SH-SY5Y (cell line): ENCODE measurements at regions not wholly inside any gene's neighbourhood (a gene's known extent, or its start where the extent isn't known, plus 50 kb on each side); places are given as distances from the start of the nearest gene placed in this dataset.

Source experiments
- GATA2 ChIP-seq: IDR thresholded peaks from 2 replicates; pipeline ENCODE4 v1.6.1; 2011; ENCODE audit warnings: mild to moderate bottlenecking, low read depth, low read length
- GATA3 ChIP-seq: IDR thresholded peaks from 2 replicates; pipeline ENCODE4 v1.6.1; 2011; ENCODE audit warnings: low read depth, mild to moderate bottlenecking, low read length, moderate library complexity

DNA sequence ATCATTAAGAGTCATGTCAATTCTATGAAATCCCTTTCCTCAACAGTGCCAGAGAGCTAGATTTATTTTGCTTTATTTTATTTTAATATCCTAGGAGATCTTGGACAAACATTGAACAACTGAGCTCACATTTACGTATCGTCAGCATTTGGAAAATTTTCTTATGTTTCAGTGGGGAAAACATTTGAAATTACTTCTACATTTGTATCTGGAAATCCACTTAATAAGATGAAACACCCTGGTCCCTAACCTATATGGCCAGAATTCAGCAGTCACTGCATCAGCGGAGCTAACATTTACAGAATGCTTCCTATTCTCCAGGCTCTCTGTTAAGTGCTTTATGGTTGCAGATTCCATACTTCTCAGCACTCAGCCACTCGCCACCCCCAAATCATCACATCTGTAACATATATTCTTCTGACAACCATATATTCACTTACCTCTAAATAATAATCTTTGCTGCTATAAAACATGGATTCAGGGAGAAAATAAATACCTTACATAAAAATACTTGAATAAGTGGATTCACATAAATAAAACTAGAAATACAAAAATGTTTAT, 773.9 kb downstream of the JRKL start:
- TF ChIP-seq GATA3, result no peak
- TF ChIP-seq GATA2, result no peak

GRCh38 chr11:97201743-97202612, 812.2 kb downstream of the JRKL start:
- TF ChIP-seq GATA3, result no peak
- no peak for TF ChIP-seq GATA2

- TF ChIP-seq GATA2 (no peak), GATA3 (no peak)
These were observed 812.9 kb downstream of the JRKL start for GRCh38 chr11:97202613-97203292.

DNA sequence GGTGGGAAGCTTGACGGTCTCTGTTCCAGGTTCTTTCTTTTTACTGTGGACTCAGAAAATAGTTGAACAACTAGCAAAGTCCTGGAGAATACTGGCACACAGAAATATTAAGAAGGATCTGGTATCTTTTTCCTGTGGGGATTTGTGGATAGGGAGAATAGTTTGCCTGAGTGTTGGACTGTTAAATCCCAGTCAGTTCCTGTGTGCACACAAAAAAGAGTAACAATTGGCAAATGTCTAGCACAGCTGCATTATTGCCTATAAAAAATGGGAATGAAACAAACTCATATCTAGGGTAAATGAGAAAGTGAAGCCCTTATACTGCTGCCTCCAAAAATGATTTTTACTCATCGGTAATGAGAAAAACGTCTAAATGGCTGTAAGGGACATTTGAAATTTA, 828.2 kb downstream of the JRKL start:
- no peak for TF ChIP-seq GATA3

DNA sequence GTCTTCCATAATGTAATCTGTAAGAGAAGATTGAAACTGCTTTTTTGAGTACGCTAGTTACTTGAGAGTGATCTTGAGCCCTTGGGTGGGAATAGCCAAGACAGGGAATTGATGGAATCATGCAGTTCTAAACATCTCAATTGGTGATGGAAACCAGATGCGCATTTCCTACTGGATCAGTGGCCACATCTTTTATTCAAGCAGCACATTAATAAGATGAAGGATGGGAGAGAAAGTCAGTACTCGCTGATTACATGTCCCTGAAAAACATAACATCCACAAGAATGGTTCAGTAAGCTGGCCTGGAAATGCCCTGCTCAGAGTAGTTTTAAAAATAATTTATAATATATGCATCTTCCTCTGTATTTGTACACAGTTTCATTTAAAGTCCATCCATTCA, 833.8 kb downstream of the JRKL start:
- TF ChIP-seq GATA2, result 0 out of 2 replicates have a peak, but pooled peaks have one; percentile 5
- no peak for TF ChIP-seq GATA3

DNA sequence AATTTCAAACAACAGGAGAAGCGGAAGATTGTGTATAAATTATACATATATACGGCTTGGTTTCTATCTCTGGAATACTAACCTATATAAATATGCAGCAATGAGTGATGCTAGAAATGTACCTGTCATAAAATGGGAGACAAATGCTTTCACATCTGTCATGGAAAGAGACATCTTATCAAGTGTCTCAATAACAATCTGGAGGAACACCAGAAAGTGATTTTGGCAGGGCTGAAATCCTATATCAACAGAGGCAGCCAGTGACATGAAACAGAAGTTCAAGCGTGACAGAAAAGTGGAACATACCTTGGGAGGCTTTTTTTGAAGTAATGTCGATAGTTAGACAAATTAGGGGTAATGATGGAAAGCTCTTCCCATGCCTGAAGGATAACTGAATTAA, 834.6 kb downstream of the JRKL start:
- TF ChIP-seq GATA2 (peak; percentile 60; the same call in 1 of the 2 replicates), GATA3 (peak; percentile 75)

- TF ChIP-seq GATA2 (peak; percentile 95), GATA3 (peak; percentile 92)
These were observed 836.0 kb downstream of the JRKL start for GRCh38 chr11:97225794-97226193.

DNA sequence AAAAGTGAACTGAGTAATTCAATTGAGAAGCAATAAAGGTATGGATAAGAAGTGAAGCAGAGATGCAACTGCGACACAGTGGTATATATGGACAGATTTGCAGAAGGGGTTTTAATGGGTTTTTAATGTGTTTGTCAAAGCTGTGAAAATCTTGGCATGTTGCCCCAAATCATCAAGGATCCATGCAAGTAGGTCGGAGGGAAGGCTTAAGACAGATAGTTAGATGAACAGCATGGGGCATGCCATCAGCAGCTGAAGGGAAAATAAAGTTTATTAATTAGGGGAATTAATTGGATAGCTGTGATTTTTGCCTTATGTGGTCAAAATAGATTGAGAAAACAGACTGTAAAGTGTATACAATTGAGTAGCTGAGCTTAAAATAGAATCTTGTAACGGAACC, 840.1 kb downstream of the JRKL start:
- TF ChIP-seq GATA3 (no peak), GATA2 (no peak)

GRCh38 chr11:97231231-97231630, 841.4 kb downstream of the JRKL start:
- no peak for TF ChIP-seq GATA2
- TF ChIP-seq GATA3, result no peak

- TF ChIP-seq GATA3, result no peak
- TF ChIP-seq GATA2, result no peak
These were observed 844.2 kb downstream of the JRKL start for GRCh38 chr11:97234016-97234415.

- TF ChIP-seq GATA3 (no peak), GATA2 (no peak)
These were observed 847.3 kb downstream of the JRKL start for GRCh38 chr11:97237151-97237550.

DNA sequence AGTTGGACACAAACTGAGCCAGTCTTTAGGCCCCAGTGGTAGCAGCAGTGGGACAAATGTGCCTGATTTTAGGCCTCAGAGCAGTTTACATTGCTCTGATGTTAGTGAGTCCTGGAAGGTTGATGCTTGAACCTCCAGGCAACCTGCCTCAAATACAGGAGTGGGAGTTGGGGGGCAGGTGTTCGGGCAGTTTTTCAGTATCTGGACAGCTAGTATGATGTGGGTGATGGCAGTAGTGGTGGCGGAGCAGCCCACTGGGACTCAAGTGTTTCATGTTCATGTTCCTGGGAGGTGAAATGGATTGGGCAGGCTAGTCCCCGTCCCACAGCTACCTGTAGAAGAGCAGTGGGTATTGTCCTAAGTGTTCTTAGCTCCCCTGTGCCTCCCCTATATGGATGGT, 857.8 kb downstream of the JRKL start:
- no peak for TF ChIP-seq GATA3
- TF ChIP-seq GATA2, result no peak

DNA sequence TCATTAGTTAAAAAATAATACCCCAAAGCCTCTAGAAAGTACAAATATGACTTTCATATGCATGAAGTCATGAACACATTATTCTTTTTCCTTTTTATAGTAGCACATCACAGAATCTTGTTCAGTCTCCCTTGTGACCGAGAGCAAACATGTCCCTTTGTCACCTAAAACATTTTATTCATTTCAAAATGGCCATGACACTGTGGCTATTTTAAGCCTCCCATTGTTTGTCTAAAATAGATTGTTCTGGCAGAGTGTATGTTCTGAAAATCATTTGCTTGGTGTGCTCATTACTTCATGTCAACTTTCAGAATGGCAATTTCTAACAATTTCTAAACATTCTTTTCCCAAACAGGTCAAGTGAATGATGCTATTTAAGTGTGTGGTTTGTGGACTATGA, 865.0 kb downstream of the JRKL start:
- TF ChIP-seq GATA3 (no peak), GATA2 (no peak)

- no peak for TF ChIP-seq GATA2
- TF ChIP-seq GATA3, result no peak
These were observed 869.6 kb downstream of the JRKL start for GRCh38 chr11:97259434-97259833.

DNA sequence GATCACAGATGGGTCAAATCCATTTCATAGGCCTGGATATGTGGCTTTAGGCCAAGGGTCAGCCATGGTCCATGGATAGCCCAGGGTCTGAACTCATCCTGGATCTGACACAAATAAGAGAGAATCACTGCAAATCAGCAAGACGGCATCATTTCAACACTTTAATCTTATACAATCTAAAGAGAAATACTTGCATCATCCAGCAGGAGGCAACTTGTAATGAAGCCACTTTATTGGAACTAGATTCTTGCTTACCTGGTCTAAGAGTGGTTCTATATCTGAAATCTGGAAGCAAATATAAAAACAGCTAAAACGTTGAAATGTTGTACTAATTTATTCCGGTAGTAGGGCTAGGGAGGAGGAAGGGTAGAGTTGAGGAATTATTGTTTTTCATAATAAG, 870.1 kb downstream of the JRKL start:
- TF ChIP-seq GATA3 (no peak), GATA2 (no peak)
